GM21529 (cell line): ENCODE measurements at regions not wholly inside any gene's neighbourhood (a gene's known extent, or its start where the extent isn't known, plus 50 kb on each side); places are given as distances from the start of the nearest gene placed in this dataset.

ENCODE experiments used
- ATAC-seq: cut with Tn5 transposase; IDR thresholded peaks from one replicate; pipeline ENCODE4 v1.9.1; 2021; ENCODE audit not compliant: unreplicated experiment

DNA sequence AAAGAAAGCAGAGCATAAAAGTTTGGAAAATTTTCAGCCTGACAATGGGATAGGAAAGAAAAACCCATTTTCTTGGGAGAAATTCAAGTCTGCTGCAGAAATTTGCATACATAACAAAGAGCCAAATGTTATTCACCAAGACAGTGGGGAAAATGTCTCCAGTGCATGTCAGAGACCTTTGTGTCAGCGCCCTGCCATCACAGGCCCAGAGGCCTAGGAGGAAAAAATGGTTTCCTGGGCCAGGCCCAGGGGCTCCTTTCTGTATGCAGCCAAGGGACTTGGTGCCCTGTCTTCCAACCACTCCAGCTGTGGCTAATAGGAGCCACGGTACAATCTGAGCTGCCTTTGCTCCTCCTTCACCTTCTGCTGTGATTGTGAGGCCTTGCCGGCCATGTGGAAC lies 189.1 kb upstream of the PITRM1 start:
- no peak for ATAC-seq

- no peak for ATAC-seq
Observed at GRCh38 chr10:3357737-3358136, 185.2 kb upstream of the PITRM1 start.

DNA sequence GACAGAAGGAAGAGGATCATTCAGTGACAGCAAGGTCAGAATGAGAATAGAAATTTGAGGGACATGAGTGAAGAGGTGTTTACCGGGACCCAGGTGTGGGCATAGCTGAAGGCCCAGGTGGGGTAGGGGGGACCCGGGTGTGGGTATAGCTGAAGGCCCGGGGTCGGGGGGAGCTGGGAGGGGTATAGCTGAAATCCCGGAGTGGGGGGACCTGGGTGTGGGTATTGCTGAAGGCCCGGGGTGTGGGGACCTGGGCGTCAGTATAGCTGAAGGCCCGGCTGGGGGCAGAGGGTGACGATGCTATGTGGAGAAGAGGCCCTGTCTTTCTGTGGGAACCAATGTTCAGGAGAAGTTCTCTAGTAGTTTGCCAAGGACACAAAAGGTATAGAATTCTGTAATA lies 183.0 kb upstream of the PITRM1 start:
- no peak for ATAC-seq

GRCh38 chr10:3354174-3354900 lies 181.8 kb upstream of the PITRM1 start:
- no peak for ATAC-seq

DNA sequence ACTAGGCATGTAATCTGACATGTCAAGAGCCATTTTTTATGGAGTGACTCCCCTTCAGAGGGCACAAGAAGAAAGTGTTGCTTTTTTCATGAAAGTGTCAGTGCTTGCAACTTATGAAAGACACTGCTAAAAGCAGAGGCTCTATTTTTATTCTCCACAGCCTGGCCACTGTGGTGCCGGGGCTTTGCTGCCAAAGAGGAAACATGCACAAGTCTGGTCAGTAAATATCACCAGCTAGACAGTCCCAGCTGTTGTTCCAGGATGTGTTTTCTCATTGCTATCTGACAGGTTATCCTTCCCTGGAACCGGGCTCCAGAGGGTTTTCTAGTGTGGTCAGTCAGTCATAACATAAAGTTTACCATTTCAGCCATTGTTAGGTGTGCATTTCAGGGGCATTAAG lies 180.7 kb upstream of the PITRM1 start:
- ATAC-seq = no peak

DNA sequence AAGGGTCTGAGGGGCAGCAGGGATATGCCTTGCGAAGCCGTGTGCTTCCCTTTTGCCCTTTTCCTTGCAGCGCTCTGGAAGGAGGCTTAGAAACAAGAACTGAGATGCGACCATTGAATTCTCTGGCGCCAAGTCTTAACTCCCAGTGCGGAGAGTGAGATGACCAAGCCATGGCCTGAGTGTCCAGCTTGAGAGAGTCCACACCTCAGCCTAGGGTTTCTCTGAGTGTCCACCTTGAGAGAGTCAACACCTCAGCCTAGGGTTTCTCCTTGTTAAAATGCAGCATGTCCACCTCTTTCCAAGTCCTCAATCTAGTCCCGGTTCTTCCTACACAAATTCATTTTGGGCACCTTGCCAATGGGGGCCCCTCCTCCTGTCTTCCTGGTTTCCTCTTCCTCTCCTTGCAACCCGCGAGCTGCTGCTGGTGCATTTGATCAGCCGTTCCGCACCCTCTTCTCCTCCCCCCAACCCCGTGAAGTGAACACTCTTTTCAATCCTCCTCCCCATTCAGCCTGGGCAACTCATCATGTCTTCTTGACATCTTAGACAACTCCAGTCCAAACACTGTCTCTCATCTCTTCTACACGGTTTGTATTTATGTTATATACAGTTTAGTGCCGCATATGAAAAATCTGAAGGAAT lies 178.2 kb upstream of the PITRM1 start:
- no peak for ATAC-seq

- no peak for ATAC-seq
Observed at GRCh38 chr10:3350205-3350604, 177.6 kb upstream of the PITRM1 start.

DNA sequence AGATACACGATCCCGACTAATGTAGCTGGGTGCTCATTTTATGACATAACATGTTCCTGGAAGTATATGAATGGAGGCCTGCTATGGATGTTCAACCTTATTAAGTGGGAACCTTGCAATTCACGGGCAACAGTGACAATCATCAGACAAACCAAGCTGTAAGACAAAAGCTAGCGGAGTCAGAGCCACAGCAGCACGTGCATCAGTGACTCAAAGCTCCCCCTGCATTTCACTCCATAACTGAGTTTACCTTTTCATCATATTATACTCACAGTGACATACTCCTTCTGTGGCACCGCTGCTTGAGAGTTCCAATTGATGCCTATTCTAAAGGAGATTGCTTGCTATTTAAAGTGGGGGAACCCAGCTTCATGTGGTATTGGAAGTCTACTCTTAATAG lies 176.0 kb upstream of the PITRM1 start:
- ATAC-seq = no peak

GRCh38 chr10:3347413-3348182 lies 175.0 kb upstream of the PITRM1 start:
- no peak for ATAC-seq

DNA sequence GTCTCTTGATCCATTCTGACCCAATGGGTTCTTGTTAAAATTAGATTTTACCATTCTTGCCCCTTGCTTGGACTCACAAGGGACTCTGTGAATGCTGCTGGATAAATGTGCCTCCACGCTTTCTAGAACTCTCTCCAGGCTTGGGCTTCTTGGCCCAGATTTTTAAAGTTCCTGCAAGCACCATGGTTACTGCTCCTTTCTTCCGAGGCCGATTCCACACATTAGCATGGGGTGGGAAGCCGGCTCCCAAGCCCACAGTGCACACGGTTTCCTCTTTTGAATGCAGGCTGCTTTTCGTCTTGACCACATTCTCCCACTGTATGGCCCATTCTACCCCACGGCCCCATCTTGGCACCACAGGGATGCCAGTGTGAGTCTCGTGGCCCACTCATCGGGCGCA lies 174.3 kb upstream of the PITRM1 start:
- ATAC-seq = no peak

GRCh38 chr10:3342771-3343170 lies 170.2 kb upstream of the PITRM1 start:
- ATAC-seq = no peak

DNA sequence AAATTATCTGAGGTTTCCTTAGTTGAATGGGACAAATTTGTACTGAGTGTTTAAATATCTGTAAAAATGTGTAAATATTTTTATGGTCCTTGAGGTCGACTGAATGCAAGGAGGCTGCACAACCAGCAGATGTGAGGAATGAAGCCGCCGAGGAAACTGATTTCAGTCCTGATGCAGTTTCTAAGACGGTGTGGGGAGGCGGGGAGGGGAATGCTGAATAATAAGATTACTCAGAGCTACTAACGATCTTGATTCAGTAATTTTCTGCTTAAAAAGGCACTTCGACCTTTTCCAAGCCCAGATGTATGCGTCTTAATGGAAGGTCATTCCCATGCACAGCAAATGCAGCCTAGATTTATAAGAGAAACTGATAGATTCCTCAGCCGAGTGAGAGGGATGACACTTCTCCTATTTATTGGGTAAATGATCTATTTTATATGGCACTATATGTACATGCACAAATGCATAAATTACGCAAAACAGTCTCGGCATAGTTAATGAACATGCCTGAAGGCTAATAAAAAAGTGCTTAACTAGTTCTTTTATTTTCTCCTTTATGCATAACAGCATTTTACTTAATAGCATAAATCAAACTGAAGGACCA lies 167.6 kb upstream of the PITRM1 start:
- ATAC-seq = no peak

DNA sequence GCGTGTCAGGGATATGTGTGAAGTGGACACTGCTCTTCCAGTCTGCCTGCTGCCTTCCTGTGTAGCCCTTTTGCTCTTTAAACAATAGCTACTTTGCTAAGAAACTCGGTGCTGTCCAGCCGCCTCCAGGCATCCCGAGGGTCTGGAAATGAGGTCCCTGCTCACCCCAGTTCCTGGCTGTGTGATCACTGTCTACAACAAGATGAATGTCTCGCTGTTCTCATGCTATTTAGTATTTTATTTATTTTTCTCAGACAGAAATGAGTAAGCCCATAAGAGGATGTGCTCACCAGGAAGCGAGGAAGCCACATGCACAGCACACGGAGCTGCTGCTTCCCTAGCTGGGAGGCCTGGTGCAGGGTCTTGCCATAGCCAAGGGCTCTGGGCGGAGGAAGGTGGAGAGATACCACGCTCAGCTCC lies 167.0 kb upstream of the PITRM1 start:
- no peak for ATAC-seq

DNA sequence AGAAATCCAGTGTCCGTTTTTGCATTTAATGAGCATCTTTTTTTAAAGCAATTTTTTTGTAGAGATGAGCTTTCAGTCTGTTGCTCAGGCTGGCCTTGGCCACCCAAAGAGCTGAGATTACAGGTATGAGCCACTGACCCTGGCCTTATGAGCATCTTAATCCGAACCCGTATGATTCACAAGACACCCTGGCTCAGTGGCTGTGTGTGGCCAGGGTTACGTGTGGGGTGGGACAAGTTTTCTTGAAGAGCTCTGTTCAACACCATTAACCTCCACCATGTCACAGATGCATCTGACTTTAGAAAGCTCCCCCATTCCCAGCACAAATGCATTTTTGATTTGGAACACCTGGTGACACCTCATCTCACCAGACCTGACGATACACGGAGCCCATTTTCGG lies 166.5 kb upstream of the PITRM1 start:
- no peak for ATAC-seq

GRCh38 chr10:3337741-3338140 lies 165.2 kb upstream of the PITRM1 start:
- ATAC-seq = no peak

DNA sequence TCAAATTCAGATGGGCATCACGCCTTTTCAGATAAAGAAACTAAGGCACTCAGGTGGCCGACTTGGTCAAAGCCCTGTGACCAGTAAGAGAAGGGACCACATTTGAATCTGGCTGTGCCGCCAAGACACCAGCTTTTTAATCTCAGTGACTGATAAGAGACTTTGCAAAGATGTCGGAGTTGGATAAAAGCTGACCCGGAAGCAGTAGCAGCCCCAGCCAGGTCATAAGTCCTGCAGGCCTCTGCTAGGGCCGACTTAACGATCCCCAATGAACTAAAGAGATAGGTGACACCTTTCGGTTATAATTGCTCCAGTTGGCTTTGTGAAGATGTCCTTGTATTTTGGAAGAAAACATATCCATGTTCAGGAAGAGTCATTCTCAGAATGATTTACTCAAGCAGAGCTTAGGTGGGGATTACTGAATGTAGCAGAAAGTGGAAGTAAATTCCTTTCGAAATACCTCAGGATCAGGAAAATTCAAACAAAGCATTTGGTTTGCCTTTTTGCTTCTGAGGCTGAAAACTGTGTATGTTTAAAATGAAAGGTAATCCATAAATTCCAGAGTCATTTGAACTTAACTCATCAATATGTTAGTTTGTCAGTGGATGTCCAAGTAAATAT lies 164.2 kb upstream of the PITRM1 start:
- ATAC-seq = no peak

GRCh38 chr10:3333426-3333825 lies 160.8 kb upstream of the PITRM1 start:
- ATAC-seq = no peak

DNA sequence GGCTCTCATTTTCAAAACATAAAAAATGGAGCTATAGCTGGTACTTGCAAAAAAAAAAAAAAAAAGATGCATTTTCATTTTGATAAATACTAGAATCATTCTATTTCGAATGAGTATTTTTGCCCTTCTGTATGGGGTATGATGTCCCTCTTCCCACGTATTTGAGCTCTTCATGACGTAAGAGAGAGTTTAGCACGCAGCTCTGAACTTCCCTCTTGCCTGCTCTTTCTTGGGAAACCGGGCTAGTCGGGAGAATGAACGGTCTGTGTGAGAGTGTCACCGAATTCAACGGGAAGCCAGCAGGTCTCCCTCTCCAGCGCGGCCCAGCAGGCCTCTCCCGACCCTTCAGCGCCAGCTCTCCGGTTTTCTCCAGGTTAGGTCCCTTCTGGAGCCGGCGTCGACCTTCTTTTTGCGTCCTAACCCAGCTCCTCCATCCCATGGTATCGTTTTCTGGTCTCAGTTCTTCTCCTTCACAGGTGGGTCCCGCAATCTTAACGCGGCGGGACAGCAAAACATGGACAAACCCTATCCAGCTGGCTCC lies 159.2 kb upstream of the PITRM1 start:
- no peak for ATAC-seq

DNA sequence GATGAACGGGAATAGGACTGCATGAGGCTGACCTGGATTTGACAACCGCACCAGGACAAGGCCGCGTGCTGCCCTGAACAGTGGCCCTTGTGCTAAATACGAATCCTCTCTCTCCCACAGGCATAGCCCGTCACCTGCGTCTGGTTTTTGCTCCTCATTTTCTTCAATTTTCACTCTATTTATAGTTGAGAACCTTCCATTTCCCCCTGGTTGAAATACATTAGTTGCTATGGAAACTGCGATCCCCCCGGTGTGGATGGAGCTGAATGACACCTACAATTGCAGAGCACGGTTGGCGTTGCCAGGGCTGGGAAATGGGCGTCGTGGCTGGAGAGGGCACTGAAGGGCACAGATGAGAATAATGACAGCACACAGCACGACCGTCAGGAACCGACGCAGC lies 158.6 kb upstream of the PITRM1 start:
- no peak for ATAC-seq

- ATAC-seq = no peak
Observed at GRCh38 chr10:3330663-3331062, 158.1 kb upstream of the PITRM1 start.
